HG03354 (cell line): ENCODE measurements at regions not wholly inside any gene's neighbourhood (a gene's known extent, or its start where the extent isn't known, plus 50 kb on each side); places are given as distances from the start of the nearest gene placed in this dataset.

Experiments used
- ATAC-seq: cut with Tn5 transposase; IDR thresholded peaks from one replicate; pipeline ENCODE4 v1.9.1; 2021; ENCODE audit warnings: mild to moderate bottlenecking; ENCODE audit not compliant: unreplicated experiment, poor library complexity, severe bottlenecking

DNA sequence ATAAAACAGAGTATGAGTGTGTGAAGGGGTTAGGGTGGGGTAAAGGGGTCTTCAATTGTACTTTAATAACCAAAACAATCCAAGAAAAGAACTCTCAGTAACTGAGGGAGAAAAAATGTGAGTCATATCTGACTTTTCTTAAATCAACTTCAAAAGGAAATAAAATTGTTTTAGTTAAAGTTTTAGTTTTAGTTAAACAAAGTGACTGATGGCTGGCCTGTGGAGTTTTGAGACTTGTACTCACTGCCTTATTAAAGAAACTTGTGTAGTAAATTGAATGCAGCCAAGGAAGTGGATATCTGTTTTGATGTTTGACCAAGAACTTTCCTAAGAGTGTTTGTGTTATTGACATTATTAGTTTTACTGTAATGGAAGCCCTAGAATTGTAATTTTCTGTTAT, 2032.6 kb downstream of the MAT2B start:
- no peak for ATAC-seq

DNA sequence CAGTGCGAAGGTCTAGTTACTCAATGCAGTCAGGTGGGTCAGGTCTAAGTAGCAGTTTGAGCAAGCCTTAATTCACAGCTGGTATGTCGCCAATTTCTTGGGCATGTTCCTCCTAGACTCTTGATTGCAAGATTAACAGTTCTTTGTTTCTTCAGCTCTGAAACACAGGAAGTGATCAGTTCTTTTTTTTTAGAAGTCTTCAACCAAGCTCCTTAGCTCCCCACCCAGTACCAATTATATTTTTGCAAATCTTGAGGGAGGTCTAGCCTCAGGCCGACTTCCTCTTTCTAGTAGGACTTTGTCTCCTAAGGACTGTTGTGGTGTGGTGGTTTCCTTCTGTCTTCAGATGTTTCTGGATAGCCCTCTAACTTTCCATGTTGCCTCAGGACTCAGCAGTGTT, 2054.2 kb downstream of the MAT2B start:
- no peak for ATAC-seq

DNA sequence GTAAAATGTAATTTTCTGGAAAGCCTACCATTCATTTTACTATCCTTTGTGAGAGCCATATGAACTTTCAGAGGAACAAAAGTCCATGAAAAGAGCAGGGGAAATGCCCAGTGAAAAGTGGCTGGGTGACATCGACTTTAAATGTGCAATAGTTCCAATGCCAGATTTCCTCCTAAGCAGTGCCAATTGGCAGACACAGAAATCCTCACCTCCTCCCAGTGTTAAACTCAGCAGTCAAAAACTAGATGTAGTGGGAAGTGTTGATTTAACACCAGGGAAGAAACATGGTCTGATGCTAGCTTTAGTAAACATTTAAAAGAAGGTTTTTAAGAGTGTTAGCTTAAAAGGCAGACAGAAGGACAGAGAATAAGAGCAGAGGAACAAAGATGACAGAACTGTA, 2055.2 kb downstream of the MAT2B start:
- no peak for ATAC-seq

DNA sequence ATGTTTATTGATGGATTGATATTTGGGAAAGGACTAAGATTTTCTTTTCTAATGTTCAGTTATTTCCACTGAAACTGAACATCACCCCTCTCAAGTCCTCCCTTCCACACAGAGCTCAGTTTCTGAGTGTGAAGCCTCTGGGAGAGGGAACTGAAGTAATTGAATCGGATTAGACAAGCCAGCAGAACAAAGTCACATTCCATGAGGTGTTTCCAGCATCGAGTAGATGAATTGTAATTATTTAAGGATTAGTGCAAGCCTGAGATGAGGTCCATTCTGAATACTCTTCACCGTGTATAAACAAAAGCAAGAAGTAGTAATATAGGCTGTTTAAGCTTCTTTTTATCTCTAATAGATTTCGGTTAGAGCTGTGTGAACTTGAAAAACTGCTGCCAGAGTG, 2060.5 kb downstream of the MAT2B start:
- ATAC-seq = no peak

DNA sequence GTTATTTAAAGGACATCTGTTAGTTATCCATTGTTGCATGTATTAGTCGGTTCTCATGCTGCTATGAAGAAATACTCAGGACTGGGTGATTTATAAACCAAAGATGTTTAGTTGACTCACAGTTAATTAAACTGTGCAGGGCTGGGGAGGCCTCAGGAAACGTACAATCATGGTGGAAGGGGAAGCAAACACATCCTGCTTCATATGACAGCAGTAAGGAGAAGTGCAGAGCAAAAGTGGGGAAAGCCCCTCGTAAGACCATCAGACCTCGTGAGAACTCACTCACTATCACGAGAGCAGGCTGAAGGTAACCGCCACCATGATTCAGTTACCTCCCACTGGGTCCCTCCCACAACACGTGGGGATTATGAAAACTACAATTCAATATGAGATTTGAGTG, 2064.1 kb downstream of the MAT2B start:
- no peak for ATAC-seq

DNA sequence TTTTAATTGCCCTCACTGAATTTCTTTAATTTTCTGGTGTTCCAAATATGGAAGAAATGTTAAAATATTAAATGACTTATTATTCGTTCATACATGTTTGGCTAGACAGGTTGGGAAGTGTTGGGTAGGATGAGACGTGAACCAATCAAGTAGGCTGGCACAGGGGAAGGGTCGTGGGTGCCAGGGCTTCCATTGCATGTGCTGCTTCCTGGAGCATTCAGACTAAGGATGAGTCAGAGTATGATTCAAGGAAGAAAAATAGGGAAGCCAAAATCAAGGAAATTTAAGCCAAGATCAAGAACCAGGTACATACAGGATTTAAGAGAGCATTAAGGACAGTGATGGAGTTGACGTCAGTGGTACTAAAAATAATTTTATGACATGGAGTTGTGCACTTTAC, 2068.0 kb downstream of the MAT2B start:
- no peak for ATAC-seq

DNA sequence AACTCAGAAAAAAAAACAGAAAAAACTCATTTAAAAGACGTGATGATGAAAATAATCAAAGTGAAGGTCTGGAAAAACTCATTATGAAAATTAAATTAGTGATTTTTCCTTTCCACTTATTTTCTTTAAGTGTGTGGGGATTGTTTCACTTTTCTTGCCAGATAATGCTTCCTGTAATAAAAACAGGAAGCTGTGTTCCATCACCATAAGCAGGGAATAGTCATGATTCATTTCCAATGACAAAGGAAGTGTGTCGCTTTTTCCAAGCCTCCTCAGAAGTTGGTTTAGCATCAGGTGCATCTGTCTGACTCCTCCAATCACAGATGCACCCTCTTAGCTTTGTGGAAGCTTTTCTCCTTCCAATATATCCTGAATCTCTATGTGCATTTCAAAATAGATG, 2068.7 kb downstream of the MAT2B start:
- no peak for ATAC-seq

DNA sequence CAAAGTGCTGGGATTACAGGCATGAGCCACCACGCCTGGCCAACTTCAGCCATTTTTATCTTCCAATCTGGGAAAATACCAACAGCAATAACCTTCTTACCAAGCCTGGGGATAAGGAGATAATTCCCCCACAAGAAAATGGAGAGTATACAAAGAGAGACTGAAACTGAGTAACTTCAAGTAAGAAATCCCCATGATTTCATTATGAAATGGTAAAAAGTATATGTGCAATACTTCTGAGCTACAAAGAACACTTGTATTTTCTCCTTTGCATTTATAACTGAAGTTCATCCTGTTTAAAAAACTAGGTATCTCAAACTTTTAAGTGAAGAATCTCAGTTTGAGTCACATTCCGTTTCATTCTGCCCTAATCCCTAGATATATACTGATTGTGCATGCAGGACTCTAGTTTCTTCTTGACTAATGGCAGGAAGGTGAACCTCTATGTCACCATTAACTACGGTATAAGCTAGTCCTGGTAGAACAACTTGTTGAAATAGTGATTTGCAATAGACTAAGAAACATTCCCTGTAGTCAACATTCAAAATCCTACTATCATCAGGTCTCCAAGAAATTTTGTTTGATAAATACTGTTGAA, 2071.4 kb downstream of the MAT2B start:
- no peak for ATAC-seq

DNA sequence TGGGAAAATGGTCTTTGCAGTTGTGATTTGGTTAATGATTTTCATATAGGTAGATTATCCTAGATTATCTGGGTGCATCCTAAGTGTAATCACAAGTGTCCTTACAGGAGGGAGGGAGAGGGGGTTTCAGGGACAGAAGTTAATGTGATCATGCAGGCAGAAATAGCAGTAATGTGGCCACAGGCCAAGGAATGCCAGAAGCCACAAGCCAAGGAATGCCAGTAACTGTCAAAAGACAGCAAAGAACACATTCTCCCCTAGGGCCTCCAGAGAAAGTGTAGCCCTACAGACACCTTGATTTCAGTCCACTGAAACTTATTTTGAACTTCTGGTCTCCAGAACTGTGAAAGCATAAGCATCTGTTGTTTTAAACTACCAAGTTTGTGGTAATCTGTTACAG, 2074.5 kb downstream of the MAT2B start:
- ATAC-seq = no peak

DNA sequence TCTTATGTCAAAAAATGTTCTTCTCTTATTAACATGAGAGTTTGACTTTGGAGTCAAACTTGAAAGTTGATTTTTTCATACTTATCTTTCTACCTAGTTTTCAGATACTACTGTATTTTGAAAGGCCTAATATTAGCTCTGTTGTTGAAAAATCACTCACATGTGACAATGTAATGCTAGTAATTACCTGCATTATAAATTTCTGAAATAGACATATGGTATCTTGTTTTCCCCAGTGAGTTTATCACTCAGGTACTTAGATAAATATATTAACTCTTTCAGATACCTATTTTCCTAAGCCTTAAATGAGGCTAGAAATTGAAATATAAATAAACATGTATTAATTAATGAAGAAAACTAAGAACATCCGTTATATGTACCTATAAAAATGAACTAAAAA, 2089.3 kb downstream of the MAT2B start:
- ATAC-seq = no peak

DNA sequence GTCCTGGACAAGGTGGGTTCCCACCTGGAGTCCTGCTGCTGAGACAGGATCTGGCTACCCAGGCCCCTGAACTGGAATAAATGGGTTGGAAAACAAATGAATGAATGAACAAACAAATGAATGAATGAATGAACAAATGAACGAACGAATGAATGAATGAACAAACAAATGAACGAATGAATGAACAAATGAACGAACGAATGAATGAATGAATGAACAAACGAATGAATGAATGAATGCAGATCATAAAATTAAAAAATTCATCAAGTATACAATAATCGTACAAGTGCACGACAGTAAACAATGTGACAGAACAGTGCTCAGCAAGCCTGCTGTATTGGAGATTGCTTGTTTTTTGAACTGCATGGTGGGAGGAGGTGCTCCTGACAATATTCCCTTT, 2097.1 kb downstream of the MAT2B start:
- no peak for ATAC-seq

DNA sequence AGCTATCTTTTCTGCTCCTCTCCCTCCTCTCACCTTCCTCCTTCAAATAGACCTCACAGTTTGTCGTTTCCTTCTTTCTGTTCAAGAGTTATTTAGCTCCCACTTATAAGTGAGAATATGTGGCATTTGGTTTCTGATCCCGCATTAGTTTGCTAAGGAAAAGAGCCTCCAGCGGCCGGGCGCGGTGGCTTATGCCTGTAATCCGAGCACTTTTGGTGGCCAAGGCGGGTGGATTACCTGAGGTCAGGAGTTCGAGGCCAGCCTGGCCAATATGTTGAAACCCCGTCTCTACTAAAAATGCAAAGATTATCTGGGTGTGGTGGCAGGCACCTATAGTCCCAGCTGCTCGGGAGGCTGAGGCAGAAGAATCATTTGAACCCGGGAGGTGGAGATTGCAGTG, 2101.6 kb downstream of the MAT2B start:
- no peak for ATAC-seq

DNA sequence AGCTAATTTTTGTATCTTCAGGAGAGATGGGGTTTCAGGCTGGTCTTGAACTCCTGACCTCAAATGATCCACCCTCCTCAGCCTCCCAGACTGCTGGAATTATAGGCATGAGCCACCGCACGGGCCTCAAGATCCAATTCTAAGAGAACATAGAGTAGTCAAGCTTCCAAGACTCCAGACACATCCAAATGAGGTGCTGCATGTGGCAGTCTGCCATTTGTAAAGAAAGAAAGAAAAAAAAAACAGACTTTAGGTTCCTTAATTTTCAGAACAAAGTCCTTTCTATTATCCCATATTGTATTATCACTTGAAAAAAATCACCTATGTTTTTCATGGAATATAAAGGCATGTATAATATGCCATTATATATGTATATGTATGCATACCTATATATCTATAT, 2104.5 kb downstream of the MAT2B start:
- ATAC-seq = no peak

DNA sequence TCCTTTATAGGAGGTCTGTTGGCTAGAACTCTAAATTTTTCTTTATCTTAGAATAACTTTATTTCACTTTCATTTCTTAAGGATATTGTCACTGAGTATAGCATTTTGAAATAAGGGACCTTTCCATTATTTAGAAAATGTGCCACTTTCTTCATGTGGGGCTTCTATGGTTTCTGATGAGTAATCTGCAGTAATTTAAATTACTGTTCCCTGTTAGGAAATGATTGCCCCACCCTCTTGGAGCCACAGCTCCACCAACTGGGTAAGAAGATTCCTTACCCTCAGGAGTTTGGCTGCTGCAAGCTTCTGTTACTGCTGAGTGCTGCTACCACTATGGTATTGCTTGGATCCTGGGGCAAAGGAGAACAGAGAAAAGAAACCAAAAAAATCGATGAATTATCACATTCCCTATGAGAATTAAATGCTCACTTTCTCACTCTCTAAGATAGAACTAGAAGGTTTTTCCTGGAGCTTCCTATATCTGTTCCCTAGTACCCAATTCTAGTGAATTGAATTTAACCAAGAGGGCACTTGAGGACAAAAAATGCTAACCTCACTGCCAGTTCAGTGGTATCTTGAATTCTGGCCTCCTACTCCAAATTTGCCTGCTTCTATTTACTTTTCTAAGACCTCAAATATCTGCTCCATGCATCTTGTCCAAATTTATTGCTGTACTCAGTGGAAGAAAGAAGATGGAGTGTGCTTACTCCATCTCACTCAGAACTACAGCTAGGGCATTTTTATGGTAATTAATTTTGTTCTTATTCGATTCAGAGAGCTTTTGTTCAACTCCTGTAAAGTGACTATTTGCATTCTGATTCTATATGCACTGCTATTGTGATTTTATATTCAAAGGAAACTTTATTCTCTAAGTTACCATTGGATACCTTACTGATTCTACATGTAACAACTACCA, 2111.3 kb downstream of the MAT2B start:
- no peak for ATAC-seq

DNA sequence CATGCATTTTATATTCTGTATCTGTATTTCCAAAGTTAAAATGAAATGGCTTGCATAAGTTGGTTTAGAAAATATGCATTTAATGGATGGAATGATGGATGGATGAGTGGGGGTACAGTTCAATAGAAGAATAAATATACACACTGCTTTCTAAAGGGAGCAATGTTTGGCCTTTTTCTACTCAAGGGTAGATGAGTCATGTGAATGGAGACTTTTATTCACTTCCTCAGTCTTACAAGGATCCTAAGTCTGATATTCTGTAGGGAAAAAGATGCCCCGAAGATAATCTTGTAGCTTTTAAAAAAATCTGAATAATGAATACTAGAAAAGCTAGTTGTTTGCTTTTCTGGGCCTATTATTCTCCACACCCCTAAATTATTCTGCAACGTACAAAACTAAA, 2112.1 kb downstream of the MAT2B start:
- no peak for ATAC-seq

DNA sequence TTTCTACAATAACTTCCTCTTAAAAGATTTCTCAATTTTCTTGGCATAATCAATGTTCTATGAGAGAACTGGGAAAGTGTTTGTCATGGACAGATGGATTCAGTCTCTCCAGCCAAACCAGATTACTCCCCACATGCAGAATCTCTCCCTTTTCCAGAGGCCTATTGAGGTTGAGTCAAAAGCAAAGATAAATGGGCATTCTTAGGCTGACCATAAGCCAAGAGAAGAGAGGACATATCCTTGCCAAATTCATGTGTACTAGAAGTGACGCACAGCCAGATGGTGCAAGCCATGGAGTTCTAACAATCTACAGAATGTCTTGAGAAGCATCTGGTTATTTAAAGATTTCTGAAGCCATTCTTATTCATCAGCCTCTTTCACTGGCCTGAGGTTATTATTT, 2115.0 kb downstream of the MAT2B start:
- ATAC-seq = no peak

DNA sequence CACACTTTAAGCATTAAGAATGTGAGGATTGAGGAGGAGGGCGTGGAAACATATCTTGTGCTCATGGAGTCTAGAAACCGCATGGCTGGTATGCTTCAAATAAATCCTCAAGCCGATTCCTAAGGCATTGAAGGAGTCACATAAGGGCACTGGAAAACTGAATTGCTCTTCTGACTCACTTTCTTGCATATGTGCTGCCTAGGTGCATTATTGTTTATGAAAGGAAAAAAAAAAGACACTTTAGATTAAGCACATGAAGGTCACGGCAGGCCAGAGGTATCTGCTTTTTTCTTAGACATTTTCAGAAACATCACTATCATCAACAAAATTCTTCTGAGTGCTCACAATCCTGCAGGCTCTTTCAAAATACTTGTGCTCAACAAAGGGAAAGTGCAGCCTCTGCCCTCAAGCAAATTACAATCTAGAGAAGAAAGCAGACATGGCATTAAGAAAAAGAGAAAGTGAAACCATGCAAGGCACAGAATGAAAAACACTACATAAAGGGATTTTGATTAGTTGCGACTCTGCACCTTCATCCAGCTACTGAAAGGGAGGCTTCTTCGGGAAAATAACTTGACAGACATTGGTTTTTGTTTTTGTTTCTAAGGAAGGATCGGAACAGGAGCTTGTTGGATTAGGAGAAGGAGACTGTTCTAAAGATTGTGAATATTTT, 2117.6 kb downstream of the MAT2B start:
- no peak for ATAC-seq

DNA sequence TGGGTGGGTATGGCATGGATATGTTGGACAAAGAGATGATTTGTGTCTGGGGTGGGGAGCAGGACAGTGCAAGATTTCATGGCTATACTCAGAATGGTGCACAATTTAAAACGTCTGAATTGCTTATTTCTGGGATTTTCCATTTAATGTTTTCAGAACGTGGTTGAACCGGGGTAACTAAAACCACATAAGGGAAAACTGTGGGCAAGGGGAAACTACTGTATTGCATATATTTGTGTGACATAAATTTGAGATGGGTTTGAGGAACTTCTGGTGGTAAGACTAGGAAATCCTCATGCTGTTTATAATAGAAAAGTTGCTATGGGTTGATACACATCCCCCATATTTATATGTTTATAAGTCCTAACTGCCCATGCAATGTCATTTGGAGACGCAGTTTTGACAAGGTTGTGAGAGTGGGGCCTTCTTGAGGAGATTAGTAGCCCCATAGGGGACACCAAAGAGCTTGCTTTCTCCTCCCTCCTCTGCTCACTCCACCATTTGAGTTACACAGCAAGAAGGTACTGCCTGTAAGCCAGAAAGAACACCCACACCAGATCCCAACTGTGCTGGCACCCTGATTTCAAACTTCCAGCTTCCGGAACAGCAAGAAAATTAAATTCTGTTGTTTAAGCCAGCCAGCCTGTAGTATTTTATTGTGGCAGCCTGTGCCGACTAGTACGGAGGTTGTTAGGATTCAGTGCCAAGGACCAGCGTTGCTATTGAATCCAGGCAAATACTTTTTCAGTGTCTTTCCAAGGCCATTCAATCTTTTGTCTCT, 2118.9 kb downstream of the MAT2B start:
- ATAC-seq = no peak

DNA sequence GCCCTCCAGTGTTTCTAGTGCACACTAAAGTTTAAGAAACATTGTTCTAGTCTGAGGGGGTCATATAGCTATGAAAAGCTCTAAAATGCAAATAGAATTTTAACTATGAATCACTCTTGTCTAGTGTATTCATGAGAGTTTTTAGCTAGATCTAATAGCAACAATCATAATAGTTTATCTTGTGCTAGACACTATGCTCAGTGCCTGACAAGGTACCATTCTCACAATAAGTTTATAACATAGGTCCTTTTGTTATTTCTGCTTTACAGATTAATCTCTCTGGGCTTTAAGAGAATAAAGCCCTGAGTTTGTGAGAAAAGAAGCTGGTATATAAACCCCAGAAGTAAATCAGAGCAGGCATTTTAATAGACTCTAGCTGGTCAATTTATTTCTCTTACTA, 2120.7 kb downstream of the MAT2B start:
- no peak for ATAC-seq

DNA sequence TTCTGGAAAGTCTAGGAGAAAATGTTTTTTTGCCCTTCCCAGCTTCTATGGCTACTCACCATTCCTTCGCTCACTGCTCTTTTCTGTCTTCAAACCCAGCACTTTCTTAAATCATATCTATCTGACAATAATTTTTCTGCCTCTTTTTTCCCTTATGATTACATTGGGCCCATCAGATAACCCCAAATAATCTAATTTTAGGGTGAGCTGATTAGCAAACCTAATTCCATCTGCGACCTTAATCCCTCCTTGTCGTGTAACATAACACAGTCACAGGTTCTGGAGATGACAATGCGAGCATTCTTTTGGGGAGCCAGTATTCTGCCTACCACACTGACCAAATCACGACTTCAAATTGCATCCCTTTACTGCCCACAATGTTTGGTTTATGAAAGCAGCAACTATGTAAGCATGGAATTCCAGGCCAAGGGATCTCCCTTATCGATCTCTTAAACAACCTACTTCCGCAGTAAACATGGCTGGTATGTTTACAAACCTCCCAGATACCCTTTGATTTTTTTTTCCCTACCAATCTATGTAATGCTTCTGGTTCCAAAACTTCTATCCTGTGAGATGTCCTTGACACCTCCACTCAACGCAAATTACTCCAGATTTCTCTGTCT, 2122.2 kb downstream of the MAT2B start:
- no peak for ATAC-seq
